HCT116 (cell line): ENCODE measurements at regions not wholly inside any gene's neighbourhood (a gene's known extent, or its start where the extent isn't known, plus 50 kb on each side); places are given as distances from the start of the nearest gene placed in this dataset.

ENCODE experiments used
- CTCF ChIP-seq, 3 experiments: fragments of 200-600 bp in 1 of 3; sonication (generic) in 1 of 3; IDR thresholded peaks in 2 of 3; conservative IDR thresholded peaks in 1 of 3; 2 replicates each; pipeline ENCODE4 v1.5.1; 2012 to 2017; ENCODE audit warnings: low read depth in 2 of 3, low read length in 2 of 3, antibody characterized with exemption in 1 of 3, borderline replicate concordance in 1 of 3, control low read depth in 1 of 3, mild to moderate bottlenecking in 1 of 3, mixed read lengths in 1 of 3, mixed run types in 1 of 3, moderate library complexity in 1 of 3; ENCODE audit not compliant: insufficient read depth in 1 of 3
- EGR1 ChIP-seq: IDR thresholded peaks from 2 replicates; pipeline ENCODE4 v1.6.1; 2012; ENCODE audit warnings: low read depth
- ELF1 ChIP-seq: IDR thresholded peaks from 2 replicates; pipeline ENCODE4 v1.6.1; 2012; ENCODE audit warnings: low read depth, borderline replicate concordance
- EZH2 ChIP-seq: fragments of 200-600 bp; sonication (generic); IDR thresholded peaks from 2 replicates; pipeline ENCODE4 v1.6.1; 2017; ENCODE audit warnings: antibody characterized with exemption, mixed run types
- FOSL1 ChIP-seq: IDR thresholded peaks from 2 replicates; pipeline ENCODE4 v1.6.1; 2012; ENCODE audit warnings: low read depth
- JUND ChIP-seq: IDR thresholded peaks from 2 replicates; pipeline ENCODE4 v1.6.1; 2012
- MAX ChIP-seq: IDR thresholded peaks from 2 replicates; pipeline ENCODE4 v1.6.1; 2012
- POLR2A ChIP-seq: IDR thresholded peaks from 2 replicates; pipeline ENCODE4 v1.7.0; 2011; ENCODE audit warnings: borderline replicate concordance; ENCODE audit not compliant: insufficient read depth, insufficient read length; ENCODE audit errors: extremely low read depth
- POLR2AphosphoS5 ChIP-seq: IDR thresholded peaks from 2 replicates; pipeline ENCODE4 v1.6.1; 2011; ENCODE audit warnings: mild to moderate bottlenecking, low read depth, low read length, moderate library complexity
- RAD21 ChIP-seq: IDR thresholded peaks from 2 replicates; pipeline ENCODE4 v1.6.1; 2012; ENCODE audit warnings: low read depth, mild to moderate bottlenecking
- SIN3A ChIP-seq: IDR thresholded peaks from 2 replicates; pipeline ENCODE4 v1.6.1; 2012; ENCODE audit warnings: low read depth
- SP1 ChIP-seq: IDR thresholded peaks from 2 replicates; pipeline ENCODE4 v1.6.1; 2012; ENCODE audit warnings: low read depth
- ZNF274 ChIP-seq: fragments of 200-500 bp; sonication (Bioruptor generic); IDR thresholded peaks from 2 replicates; pipeline ENCODE4 v1.6.1; 2014; ENCODE audit warnings: mild to moderate bottlenecking, low read depth, low read length, inconsistent platforms
- TF ChIP-seq, protein P1 (sequence below): IDR thresholded peaks from 2 replicates; pipeline ENCODE4 v1.6.1; 2012; ENCODE audit warnings: low read depth

DNA sequence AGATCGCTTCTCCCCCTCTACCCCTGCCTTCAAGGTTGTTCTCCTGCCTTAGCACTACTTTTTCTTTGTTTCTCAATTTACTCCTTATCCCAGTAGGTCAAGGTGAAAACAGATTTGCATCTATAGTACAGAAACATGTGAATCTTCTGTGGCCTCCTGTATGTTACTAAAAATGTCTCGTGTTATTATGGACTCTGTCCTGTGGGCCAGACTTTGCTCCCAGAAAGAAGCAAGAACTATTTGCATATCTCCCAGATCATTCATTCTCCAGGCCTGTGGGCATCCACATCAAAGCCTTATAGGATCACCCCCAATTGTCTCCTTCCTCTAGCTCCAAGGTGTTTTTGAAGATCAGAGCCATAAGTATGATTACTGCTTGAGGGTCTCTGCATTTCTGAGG lies 169.5 kb upstream of the ROPN1 start:
- TF ChIP-seq JUND (no peak), POLR2A (no peak), CTCF (IDR thresholded peaks at IDR 0.05 in 2 of 3, conservative IDR thresholded peaks at IDR 0.05 in 1 of 3; ENCODE audit: borderline replicate concordance in 1 of 3, insufficient read depth in 1 of 3, low read depth in 2 of 3, low read length in 2 of 3) (no peak), SP1 (no peak), SIN3A (no peak), RAD21 (no peak), ZNF274 (no peak), EGR1 (no peak), ELF1 (no peak), POLR2AphosphoS5 (no peak), FOSL1 (no peak), EZH2 (no peak), MAX (no peak)
- TF ChIP-seq, protein P1, sequence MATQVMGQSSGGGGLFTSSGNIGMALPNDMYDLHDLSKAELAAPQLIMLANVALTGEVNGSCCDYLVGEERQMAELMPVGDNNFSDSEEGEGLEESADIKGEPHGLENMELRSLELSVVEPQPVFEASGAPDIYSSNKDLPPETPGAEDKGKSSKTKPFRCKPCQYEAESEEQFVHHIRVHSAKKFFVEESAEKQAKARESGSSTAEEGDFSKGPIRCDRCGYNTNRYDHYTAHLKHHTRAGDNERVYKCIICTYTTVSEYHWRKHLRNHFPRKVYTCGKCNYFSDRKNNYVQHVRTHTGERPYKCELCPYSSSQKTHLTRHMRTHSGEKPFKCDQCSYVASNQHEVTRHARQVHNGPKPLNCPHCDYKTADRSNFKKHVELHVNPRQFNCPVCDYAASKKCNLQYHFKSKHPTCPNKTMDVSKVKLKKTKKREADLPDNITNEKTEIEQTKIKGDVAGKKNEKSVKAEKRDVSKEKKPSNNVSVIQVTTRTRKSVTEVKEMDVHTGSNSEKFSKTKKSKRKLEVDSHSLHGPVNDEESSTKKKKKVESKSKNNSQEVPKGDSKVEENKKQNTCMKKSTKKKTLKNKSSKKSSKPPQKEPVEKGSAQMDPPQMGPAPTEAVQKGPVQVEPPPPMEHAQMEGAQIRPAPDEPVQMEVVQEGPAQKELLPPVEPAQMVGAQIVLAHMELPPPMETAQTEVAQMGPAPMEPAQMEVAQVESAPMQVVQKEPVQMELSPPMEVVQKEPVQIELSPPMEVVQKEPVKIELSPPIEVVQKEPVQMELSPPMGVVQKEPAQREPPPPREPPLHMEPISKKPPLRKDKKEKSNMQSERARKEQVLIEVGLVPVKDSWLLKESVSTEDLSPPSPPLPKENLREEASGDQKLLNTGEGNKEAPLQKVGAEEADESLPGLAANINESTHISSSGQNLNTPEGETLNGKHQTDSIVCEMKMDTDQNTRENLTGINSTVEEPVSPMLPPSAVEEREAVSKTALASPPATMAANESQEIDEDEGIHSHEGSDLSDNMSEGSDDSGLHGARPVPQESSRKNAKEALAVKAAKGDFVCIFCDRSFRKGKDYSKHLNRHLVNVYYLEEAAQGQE = no peak
